GM04504 (cell line): ENCODE measurements at regions not wholly inside any gene's neighbourhood (a gene's known extent, or its start where the extent isn't known, plus 50 kb on each side); places are given as distances from the start of the nearest gene placed in this dataset.

Source experiments
- DNase-seq: peaks from one replicate; pipeline ENCODE4 v3.0.0-alpha.2; 2012; ENCODE audit warnings: low read depth

DNA sequence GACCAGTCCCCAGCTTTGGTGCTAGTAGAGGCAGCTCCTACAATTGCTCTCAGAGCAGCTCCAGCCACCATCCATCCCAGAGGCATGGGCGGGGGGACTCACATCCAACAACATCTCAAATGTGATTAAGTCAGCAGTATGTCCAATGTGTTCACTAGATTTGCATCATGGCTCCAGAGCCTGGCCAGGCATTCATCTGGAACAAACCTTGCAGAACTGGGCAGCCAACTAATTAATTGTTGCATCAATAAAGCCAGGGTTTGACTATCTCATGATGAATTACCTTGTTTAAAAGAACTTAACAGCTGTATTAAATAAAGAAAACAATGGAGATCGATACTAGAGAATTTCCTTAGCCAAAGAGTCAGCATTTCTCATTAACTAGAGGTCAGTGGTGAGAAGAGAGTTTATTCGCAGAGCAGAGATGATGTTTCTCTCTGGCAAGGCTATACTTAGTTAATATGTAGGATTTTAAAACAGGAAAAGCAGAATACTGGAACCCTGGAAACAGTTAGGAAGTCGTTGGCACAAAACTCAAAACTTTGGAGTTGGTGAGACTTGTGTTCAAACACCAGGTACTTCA is 494.4 kb downstream of the GRIN2A start:
- no peak for DNase-seq

DNA sequence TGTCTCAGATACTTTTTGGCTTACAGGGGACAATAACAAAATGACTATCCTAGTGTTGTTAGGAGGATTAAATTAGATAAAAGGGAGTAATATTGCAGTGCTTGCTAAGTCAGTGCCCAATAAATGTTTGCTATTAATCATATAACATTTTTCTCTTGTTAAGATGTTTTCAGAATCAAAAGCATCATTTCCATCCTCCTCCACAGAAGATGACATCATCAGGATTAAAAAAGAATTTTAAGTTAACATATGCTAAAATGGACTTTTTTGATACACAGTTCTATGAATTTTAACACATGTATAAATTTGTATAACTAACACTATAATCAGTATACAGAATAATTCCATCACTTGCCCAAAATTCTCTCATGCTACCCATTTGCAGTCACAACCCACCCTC is 492.6 kb downstream of the GRIN2A start:
- DNase-seq = no peak

DNA sequence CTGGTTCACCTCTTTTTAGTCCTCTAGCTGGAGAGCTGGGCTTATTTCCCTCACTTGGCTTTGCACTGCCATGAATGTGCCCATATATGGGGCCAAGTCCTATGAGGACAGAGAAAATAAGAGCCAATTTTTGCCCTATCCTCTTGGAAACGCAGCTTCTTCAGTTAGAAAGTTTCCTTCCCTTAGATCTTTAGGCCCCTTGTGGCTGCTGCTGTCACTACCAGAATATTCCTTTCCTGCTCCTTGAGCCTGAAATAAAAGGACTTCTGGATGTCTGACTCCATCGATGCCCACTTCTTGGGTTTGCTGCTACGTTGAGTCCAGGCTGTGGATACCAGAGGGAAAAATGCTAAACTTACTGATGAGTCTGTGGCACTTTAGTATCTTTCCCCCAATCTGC is 487.1 kb downstream of the GRIN2A start:
- no peak for DNase-seq
